K562 (cell line): ENCODE measurements at regions not wholly inside any gene's neighbourhood (a gene's known extent, or its start where the extent isn't known, plus 50 kb on each side); places are given as distances from the start of the nearest gene placed in this dataset.

Experiments
- ATAC-seq: fragments of 200-7000 bp; cut with Tn5 transposase; 3 replicates; pipeline ENCODE4 v1.9.1; 2020; ENCODE audit warnings: moderate library complexity
- BruUV-seq: library from RNA; stranded (reverse); fragments of 400-500 nt; replicated peaks from 2 replicates; lab custom pipeline; 2021; lab: Mats Ljungman, UMichigan
- CTCF ChIA-PET: fragments of 300-600 bp; formaldehyde crosslinking; extraction: SDS; loops from one replicate; lab custom pipeline; 2021; ENCODE audit warnings: low intra/inter-chr PET ratio; lab: Yijun Ruan, JAX
- POLR2A ChIA-PET: fragments of 300-600, 350-650 bp; sonication (Branson Sonifier 250); formaldehyde crosslinking; extraction: SDS; loops from one replicate; lab custom pipeline; 2021; ENCODE audit warnings: antibody characterized with exemption, inconsistent platforms; lab: Yijun Ruan, JAX
- DNase-seq, 4 experiments: peaks; one replicate each; pipeline versions ENCODE4 v3.0.0 to v3.0.0-alpha.2; 2011 to 2018; ENCODE audit warnings: low spot score in 3 of 4, mixed read lengths in 3 of 4; ENCODE audit errors: extremely low read depth in 1 of 4
- FAIRE-seq: peaks from 2 replicates; lab custom pipeline; 2011; peaks lifted over from hg19 to GRCh38; lab: Jason Lieb, UNC
- H2AFZ ChIP-seq: 2 replicates; pipeline ENCODE4 v1.6.0; 2011; ENCODE audit warnings: low read depth, low read length, control low read depth, inconsistent platforms
- H3K27ac ChIP-seq: fragments of 200-600 bp; 3 replicates; pipeline ENCODE4 v1.8.0; 2011; ENCODE audit warnings: low read depth, mild to moderate bottlenecking, control low read depth, inconsistent platforms, low read length, moderate library complexity, mixed read lengths; ENCODE audit errors: extremely low read depth
- H3K27me3 ChIP-seq, 2 experiments: fragments of 300-600 bp in 1 of 2; 2 replicates in 1 of 2; 3 replicates in 1 of 2; pipeline versions ENCODE4 v1.6.0 to v1.8.0; 2011; ENCODE audit warnings: inconsistent platforms in 2 of 2, low read length in 2 of 2, mild to moderate bottlenecking in 1 of 2, mixed read lengths in 1 of 2, moderate library complexity in 1 of 2; ENCODE audit not compliant: control insufficient read depth in 2 of 2, insufficient read depth in 2 of 2
- H3K36me3 ChIP-seq: fragments of 300-600 bp; 3 replicates; pipeline ENCODE4 v1.8.0; 2011; ENCODE audit warnings: mild to moderate bottlenecking, low read length, inconsistent platforms; ENCODE audit not compliant: control insufficient read depth, insufficient read depth
- H3K4me1 ChIP-seq, 2 experiments: fragments of 200-600 bp in 1 of 2; replicated peaks in 1 of 2; 2 replicates in 1 of 2; 3 replicates in 1 of 2; pipeline versions ENCODE4 v1.5.1 to v1.8.0; 2011; ENCODE audit warnings: inconsistent platforms in 2 of 2, low read length in 2 of 2, mild to moderate bottlenecking in 1 of 2, mixed read lengths in 1 of 2, moderate library complexity in 1 of 2; ENCODE audit not compliant: control insufficient read depth in 2 of 2, insufficient read depth in 2 of 2
- H3K4me2 ChIP-seq: 2 replicates; pipeline ENCODE4 v1.6.1; 2011; ENCODE audit warnings: low read length, control low read depth, inconsistent platforms, mixed read lengths; ENCODE audit not compliant: insufficient read depth
- H3K4me3 ChIP-seq: fragments of 200-600 bp; sonication (generic), shearing (Covaris generic); 2 replicates; pipeline ENCODE4 v1.5.1; 2016; ENCODE audit warnings: control low read depth, inconsistent platforms
- H3K79me2 ChIP-seq: fragments of 200-600 bp; 3 replicates; pipeline ENCODE4 v1.8.0; 2011; ENCODE audit warnings: low read length, inconsistent platforms; ENCODE audit not compliant: control insufficient read depth, insufficient read depth
- H3K9ac ChIP-seq, 2 experiments: 2 replicates each; pipeline versions ENCODE4 v1.6.0 to v1.6.1; 2011; ENCODE audit warnings: low read depth in 2 of 2, low read length in 2 of 2, control low read depth in 1 of 2, inconsistent platforms in 1 of 2, mild to moderate bottlenecking in 1 of 2, mixed read lengths in 1 of 2; ENCODE audit not compliant: insufficient read depth in 1 of 2
- H3K9me1 ChIP-seq: one replicate; pipeline ENCODE4 v1.6.0; 2011; ENCODE audit warnings: inconsistent platforms, mild to moderate bottlenecking, low read length, moderate library complexity; ENCODE audit not compliant: control insufficient read depth, insufficient read depth
- H3K9me3 ChIP-seq: replicated peaks from 2 replicates; pipeline ENCODE4 v1.5.1; 2011; ENCODE audit warnings: low read depth, low read length, inconsistent platforms; ENCODE audit not compliant: control insufficient read depth, insufficient read depth
- H4K20me1 ChIP-seq: replicated peaks from 2 replicates; pipeline ENCODE4 v1.6.1; 2011; ENCODE audit warnings: low read length, inconsistent platforms, mixed read lengths; ENCODE audit not compliant: control insufficient read depth, insufficient read depth
- BCOR ChIP-seq: fragments of 450-650 bp; IDR thresholded peaks from 2 replicates; pipeline ENCODE4 v1.6.1; 2016
- CREM ChIP-seq: IDR thresholded peaks from 2 replicates; pipeline ENCODE4 v1.6.1; 2014; ENCODE audit warnings: antibody characterized with exemption, low read depth
- DIDO1 ChIP-seq: fragments of 450-650 bp; IDR thresholded peaks from 2 replicates; pipeline ENCODE4 v1.6.1; 2016; ENCODE audit warnings: low read depth, missing biosample characterization, missing genetic modification characterization
- E4F1 ChIP-seq: fragments of 250-450 bp; sonication (Bioruptor Pico); IDR thresholded peaks from 2 replicates; pipeline ENCODE4 v1.5.0; 2021; ENCODE audit warnings: mild to moderate bottlenecking, borderline replicate concordance
- GATAD2B ChIP-seq: fragments of 450-650 bp; IDR thresholded peaks from 2 replicates; pipeline ENCODE4 v1.6.1; 2017; ENCODE audit warnings: mild to moderate bottlenecking, borderline replicate concordance
- HMG20B ChIP-seq: fragments of 250-450 bp; sonication (Bioruptor Pico); IDR thresholded peaks from 2 replicates; pipeline ENCODE4 v1.5.0; 2021; ENCODE audit warnings: mild to moderate bottlenecking
- LEF1 ChIP-seq: fragments of 450-650 bp; IDR thresholded peaks from 2 replicates; pipeline ENCODE4 v1.6.1; 2016; ENCODE audit warnings: mild to moderate bottlenecking
- NELFE ChIP-seq: IDR thresholded peaks from 2 replicates; pipeline ENCODE4 v1.6.1; 2011; ENCODE audit warnings: mild to moderate bottlenecking; ENCODE audit not compliant: insufficient read depth, insufficient read length
- NFRKB ChIP-seq: fragments of 450-650 bp; IDR thresholded peaks from 2 replicates; pipeline ENCODE4 v1.6.1; 2016; ENCODE audit warnings: low read depth
- PCBP1 ChIP-seq: fragments of 200-400 bp; formaldehyde crosslinking; IDR thresholded peaks from 2 replicates; pipeline ENCODE4 v1.6.1; 2018; ENCODE audit warnings: mild to moderate bottlenecking, low read depth, low read length; ENCODE audit not compliant: poor library complexity, severe bottlenecking
- RFX7 ChIP-seq: fragments of 250-450 bp; sonication (Bioruptor Pico); IDR thresholded peaks from 2 replicates; pipeline ENCODE4 v1.5.1; 2021; ENCODE audit warnings: mild to moderate bottlenecking
- XRCC3 ChIP-seq: fragments of 450-650 bp; IDR thresholded peaks from 2 replicates; pipeline ENCODE4 v1.6.1; 2017; ENCODE audit warnings: mild to moderate bottlenecking, moderate library complexity
- ZNF436 ChIP-seq: fragments of 250-450, 450-650 bp; sonication (Bioruptor Pico); formaldehyde crosslinking; IDR thresholded peaks from 2 replicates; pipeline ENCODE4 v1.7.0; 2020; ENCODE audit warnings: mild to moderate bottlenecking
- WGBS: fragments of 100-300 bp; shearing (Covaris generic); methylation state at CpG from one replicate; pipeline ENCODE4 v1.1.6; 2016; ENCODE audit warnings: low coverage, mixed read lengths; ENCODE audit not compliant: insufficient coverage; ENCODE audit errors: missing lambda C conversion rate; 5-methylcytosine and 5-hydroxymethylcytosine counted together
- in situ Hi-C: fragments of 300-500 bp; cut with MboI; formaldehyde crosslinking; loops from 4 replicates; pipeline ENCODE4 v1.15.0; 2018; ENCODE audit warnings: inconsistent platforms, mixed read lengths
- intact Hi-C: fragments of 100-400 bp; cut with micrococcal nuclease; formaldehyde crosslinking; loops from 2 replicates; pipeline ENCODE4 v1.14.2; 2022
- TF ChIP-seq, protein P1 (sequence below): fragments of 200-400 bp; formaldehyde crosslinking; IDR thresholded peaks from 2 replicates; pipeline ENCODE4 v1.6.1; 2017; ENCODE audit warnings: mild to moderate bottlenecking, low read depth, low read length, moderate library complexity
- TF ChIP-seq, protein P2 (sequence below): fragments of 250-450 bp; sonication (Bioruptor Pico); IDR thresholded peaks from 2 replicates; pipeline ENCODE4 v1.8.0; 2021; ENCODE audit warnings: borderline replicate concordance, mild to moderate bottlenecking, moderate library complexity; ENCODE audit not compliant: poor library complexity, severe bottlenecking

GRCh38 chr6:27812078-27812804 is 100.0 kb downstream of the OR2B2 start:
- Histone ChIP-seq H3K4me2 (peak overlapping the region; percentile 81), H3K9me3 (peaks cover 4% of the 10 kb centered on the region), H3K4me3 (peak overlapping the region; percentile 30), H3K4me1 (peaks cover 4 to 15% of the 10 kb centered on the region in 2 experiments; a peak in 4 of 5 replicates), H3K9me1 (no peaks in the 10 kb centered on the region), H3K27me3 (no peaks in the 10 kb centered on the region), H2AFZ (no peak overlapping the region), H3K27ac (peak overlapping the region; percentile 86), H3K36me3 (peaks cover 17% of the 10 kb centered on the region), H3K9ac (peak overlapping the region; percentile 85 to 87; a peak in 3 of 4 replicates), H3K79me2 (peaks cover 56% of the 10 kb centered on the region), H4K20me1 (peaks cover 10% of the 10 kb centered on the region)
- intact Hi-C loops (no loop called here), in situ Hi-C loops (loop anchor here (25.0 kb wide), 1 partner anchor 1600 kb away; a partner anchor contains a TSS)
- CTCF ChIA-PET, result no interaction called here
- DNase-seq (peak in 1 of 4 experiments; percentile 54), FAIRE-seq (no peak), ATAC-seq (peak; percentile 4; the same call in 2 of the 3 replicates)
- WGBS, result 4% methylated on average over 6 of the region's 6 CpGs
- POLR2A ChIA-PET, result interaction anchor here (0.6 to 9.3 kb wide), 16 partner anchors 9 to 797 kb away, joined by 3 to 481 read pairs (median 16); partner anchors contain the start of gene ZSCAN26
- BruUV-seq, result TSS peak; percentile 24
- TF ChIP-seq NFRKB, result 0 out of 2 replicates have a peak, but pooled peaks have one; percentile 15
- peak; percentile 15; the same call in 1 of the 2 replicates for TF ChIP-seq E4F1 (CRISPR knock-in tag)
- no peak for TF ChIP-seq CREM
- no peak for TF ChIP-seq DIDO1 (tag)
- TF ChIP-seq XRCC3, result no peak
- peak; percentile 79; the same call in 1 of the 2 replicates for TF ChIP-seq RFX7
- TF ChIP-seq, protein P1, sequence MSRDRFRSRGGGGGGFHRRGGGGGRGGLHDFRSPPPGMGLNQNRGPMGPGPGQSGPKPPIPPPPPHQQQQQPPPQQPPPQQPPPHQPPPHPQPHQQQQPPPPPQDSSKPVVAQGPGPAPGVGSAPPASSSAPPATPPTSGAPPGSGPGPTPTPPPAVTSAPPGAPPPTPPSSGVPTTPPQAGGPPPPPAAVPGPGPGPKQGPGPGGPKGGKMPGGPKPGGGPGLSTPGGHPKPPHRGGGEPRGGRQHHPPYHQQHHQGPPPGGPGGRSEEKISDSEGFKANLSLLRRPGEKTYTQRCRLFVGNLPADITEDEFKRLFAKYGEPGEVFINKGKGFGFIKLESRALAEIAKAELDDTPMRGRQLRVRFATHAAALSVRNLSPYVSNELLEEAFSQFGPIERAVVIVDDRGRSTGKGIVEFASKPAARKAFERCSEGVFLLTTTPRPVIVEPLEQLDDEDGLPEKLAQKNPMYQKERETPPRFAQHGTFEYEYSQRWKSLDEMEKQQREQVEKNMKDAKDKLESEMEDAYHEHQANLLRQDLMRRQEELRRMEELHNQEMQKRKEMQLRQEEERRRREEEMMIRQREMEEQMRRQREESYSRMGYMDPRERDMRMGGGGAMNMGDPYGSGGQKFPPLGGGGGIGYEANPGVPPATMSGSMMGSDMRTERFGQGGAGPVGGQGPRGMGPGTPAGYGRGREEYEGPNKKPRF, result no peak
- TF ChIP-seq PCBP1, result no peak
- TF ChIP-seq, protein P2, sequence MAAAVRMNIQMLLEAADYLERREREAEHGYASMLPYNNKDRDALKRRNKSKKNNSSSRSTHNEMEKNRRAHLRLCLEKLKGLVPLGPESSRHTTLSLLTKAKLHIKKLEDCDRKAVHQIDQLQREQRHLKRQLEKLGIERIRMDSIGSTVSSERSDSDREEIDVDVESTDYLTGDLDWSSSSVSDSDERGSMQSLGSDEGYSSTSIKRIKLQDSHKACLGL, result no peak
- 0 out of 2 replicates have a peak, but pooled peaks have one; percentile 13 for TF ChIP-seq LEF1
- no peak for TF ChIP-seq HMG20B
- TF ChIP-seq BCOR, result no peak
- TF ChIP-seq GATAD2B, result 0 out of 2 replicates have a peak, but pooled peaks have one; percentile 9
- no peak for TF ChIP-seq ZNF436 (CRISPR knock-in tag)
- no peak for TF ChIP-seq NELFE
